ENCODE measurements at regions not wholly inside any gene's neighbourhood (a gene's known extent, or its start where the extent isn't known, plus 50 kb on each side); places are given as distances from the start of the nearest gene placed in this dataset.

DNA sequence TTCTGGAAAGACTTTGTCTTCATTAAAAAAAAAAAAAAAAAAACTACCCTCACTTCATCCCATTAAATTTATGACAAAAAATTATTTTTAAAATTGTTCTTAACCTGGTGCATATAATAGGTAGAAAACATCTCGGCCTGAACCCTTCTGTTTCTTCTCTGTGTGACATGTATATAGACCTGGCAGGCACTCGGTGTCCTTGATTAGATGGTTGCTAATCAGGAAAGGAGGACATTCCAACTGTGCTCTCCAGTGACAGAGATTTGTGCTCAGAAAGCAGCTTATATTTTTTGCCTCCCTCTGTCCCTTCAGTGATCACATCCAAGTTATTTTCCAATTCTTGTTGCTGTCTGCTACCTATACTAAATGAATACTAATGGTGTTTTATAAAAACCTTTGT, 355.6 kb downstream of the CBLL2 start:
- no peak overlapping the region for H3K9ac ChIP-seq (replicated peaks; ENCODE audit: extremely low read depth, insufficient read depth, low read length)
- dilution Hi-C loops (cut with MboI; ENCODE audit: extremely low pct_ligation_motif_present, low sequenced_read_pairs) (no loop called here), intact Hi-C loops (cut with micrococcal nuclease) (no loop called here)
- no TSS peak for BruUV-seq (replicated peaks)
- no peaks in the 10 kb centered on the region for H3K9me1 ChIP-seq (replicated peaks; ENCODE audit: control insufficient read depth, extremely low read depth, insufficient read depth, low read length)
- no peak overlapping the region for H3K27ac ChIP-seq (ENCODE audit: insufficient read depth, low read depth, low read length)
- H3K4me3 ChIP-seq (replicated peaks in 1 of 3; ENCODE audit: insufficient read depth in 1 of 3, low read depth in 1 of 3, low read length in 3 of 3): no peak overlapping the region
- ChIA-PET CTCF (no interaction called here), POLR2A (no interaction called here)
- H3K4me2 ChIP-seq (ENCODE audit: insufficient read depth, low read length): no peak overlapping the region
- no peaks in the 10 kb centered on the region for H3K79me2 ChIP-seq (ENCODE audit: control insufficient read depth, insufficient read depth, low read length)
- DNase-seq (ENCODE audit: low read depth, low spot score) (no peak), FAIRE-seq (no peak)
- H3K9me3 ChIP-seq (replicated peaks; ENCODE audit: control insufficient read depth, insufficient read depth, low read length): no peaks in the 10 kb centered on the region
- no peaks in the 10 kb centered on the region for H3K36me3 ChIP-seq (ENCODE audit: control insufficient read depth in 2 of 2, extremely low read depth in 1 of 2, insufficient read depth in 2 of 2, low read length in 2 of 2)
- no peaks in the 10 kb centered on the region for H4K20me1 ChIP-seq (replicated peaks; ENCODE audit: control insufficient read depth, extremely low read depth, insufficient read depth, low read length)
- no peaks in the 10 kb centered on the region for H3K27me3 ChIP-seq (ENCODE audit: control insufficient read depth in 2 of 2, insufficient read depth in 2 of 2, low read length in 2 of 2)
- TF ChIP-seq POLR2A (IDR thresholded peaks at IDR 0.05; ENCODE audit: low read depth, low read length) (no peak), MYC (IDR thresholded peaks at IDR 0.05; ENCODE audit: low read depth, low read length) (no peak), GATA2 (IDR thresholded peaks at IDR 0.05; ENCODE audit: insufficient read depth, insufficient read length, low read depth, low read length) (no peak), JUN (IDR thresholded peaks at IDR 0.05; ENCODE audit: borderline replicate concordance, insufficient read depth, insufficient read length, low read depth) (no peak), FOS (IDR thresholded peaks at IDR 0.05; ENCODE audit: borderline replicate concordance, insufficient read depth, low read length) (no peak), POLR2AphosphoS5 (IDR thresholded peaks at IDR 0.05; ENCODE audit: insufficient read depth, low read depth, low read length) (no peak), MAX (IDR thresholded peaks at IDR 0.05; ENCODE audit: insufficient read depth, insufficient read length) (no peak), EZH2 (IDR thresholded peaks at IDR 0.05; ENCODE audit: borderline replicate concordance, low read depth, low read length, severe bottlenecking) (no peak)
- TF ChIP-seq, protein P1, sequence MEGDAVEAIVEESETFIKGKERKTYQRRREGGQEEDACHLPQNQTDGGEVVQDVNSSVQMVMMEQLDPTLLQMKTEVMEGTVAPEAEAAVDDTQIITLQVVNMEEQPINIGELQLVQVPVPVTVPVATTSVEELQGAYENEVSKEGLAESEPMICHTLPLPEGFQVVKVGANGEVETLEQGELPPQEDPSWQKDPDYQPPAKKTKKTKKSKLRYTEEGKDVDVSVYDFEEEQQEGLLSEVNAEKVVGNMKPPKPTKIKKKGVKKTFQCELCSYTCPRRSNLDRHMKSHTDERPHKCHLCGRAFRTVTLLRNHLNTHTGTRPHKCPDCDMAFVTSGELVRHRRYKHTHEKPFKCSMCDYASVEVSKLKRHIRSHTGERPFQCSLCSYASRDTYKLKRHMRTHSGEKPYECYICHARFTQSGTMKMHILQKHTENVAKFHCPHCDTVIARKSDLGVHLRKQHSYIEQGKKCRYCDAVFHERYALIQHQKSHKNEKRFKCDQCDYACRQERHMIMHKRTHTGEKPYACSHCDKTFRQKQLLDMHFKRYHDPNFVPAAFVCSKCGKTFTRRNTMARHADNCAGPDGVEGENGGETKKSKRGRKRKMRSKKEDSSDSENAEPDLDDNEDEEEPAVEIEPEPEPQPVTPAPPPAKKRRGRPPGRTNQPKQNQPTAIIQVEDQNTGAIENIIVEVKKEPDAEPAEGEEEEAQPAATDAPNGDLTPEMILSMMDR (IDR thresholded peaks at IDR 0.05; ENCODE audit: extremely low read depth in 1 of 2, insufficient read depth in 1 of 2, low read depth in 1 of 2, low read length in 2 of 2): no peak
- H3K4me1 ChIP-seq (ENCODE audit: control insufficient read depth, extremely low read depth, insufficient read depth, low read length): no peaks in the 10 kb centered on the region
- H2AFZ ChIP-seq (ENCODE audit: low read depth, low read length): no peak overlapping the region
